Stimulated activated CD8-positive, alpha-beta memory T cell treated with anti-CD3 and anti-CD28 coated beads, Interleukin-4, amount 100 ng/mL, for 24 hours (primary cell): ENCODE measurements at regions not wholly inside any gene's neighbourhood (a gene's known extent, or its start where the extent isn't known, plus 50 kb on each side); places are given as distances from the start of the nearest gene placed in this dataset.
"Not testable (repeated sequence)": the region's sequence is repeated elsewhere in the genome, so short reads cannot be mapped to it uniquely, and the experiment has no call there.

Source experiments
- DNase-seq: peaks from one replicate; pipeline ENCODE4 v3.0.0-alpha.2; 2020; ENCODE audit warnings: low read depth

DNA sequence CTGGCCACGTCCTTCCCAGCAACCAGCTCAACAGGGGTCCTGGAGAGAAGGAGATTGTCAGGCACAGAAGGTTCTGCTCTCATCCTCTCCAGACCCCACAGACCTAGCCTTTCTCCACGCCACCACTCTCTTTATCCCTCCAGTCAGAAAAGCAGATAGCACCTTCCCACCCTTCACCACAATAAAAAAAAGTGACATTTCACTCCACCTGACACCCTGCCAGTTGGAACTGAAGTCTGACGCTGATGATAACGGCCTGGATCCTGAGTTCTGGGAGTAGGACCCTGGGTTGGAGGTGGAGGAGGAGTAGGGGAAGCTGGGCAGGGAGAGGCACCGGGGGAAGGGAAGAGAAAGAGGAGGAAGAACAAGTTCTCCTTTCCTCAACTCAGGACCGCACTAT is 127.5 kb upstream of the ANO1 start:
- no peak for DNase-seq

DNA sequence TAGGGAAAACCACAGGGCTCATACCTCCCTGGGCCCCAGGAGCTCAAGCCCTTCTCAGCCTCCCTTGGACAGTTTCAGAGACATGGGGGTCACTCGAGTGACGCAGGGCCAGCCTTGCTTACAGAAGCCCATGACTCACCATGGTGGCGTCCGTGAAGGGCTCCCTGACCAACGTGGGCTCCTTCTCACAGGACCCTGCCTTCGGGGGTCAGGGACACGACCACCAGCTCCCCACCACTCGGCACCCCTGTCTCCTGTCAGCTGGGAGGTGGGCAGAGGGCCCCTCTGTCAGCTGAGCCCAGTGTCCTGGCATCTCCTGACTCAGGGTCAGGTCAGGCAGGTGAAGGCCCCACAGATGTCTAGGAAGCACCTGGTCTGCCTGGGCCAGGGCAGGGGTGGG is 126.3 kb upstream of the ANO1 start:
- DNase-seq = no peak

DNA sequence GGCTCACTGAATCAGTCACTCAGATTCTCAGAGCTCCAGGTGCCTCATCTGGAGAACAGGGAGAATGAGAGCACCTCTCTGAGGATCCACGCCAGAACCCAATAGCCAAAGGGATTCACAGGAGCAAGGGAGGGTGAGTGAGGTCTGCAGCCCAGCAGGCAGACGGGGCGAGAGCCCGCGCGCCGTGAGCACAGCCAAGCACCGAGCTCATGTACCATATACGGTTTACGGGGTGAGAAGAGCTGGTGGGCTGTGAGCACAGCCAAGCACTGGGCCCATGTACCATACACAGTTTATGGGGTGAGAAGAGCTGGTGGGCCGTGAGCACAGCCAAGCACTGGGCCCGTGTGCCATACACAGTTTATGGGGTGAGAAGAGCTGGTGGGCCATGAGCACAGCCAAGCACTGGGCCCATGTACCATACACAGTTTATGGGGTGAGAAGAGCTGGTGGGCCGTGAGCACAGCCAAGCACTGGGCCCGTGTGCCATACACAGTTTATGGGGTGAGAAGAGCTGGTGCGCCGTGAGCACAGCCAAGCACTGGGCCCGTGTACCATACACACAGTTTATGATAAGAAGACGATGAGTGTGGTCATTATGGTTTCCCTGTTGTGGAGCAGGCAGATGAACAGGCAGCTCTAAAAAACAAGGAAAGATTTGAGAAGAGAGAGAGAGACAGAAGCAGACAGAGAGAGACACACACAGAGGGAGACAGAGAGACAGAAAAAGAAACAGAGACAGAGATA is 125.7 kb upstream of the ANO1 start:
- DNase-seq = not testable (repeated sequence)

DNA sequence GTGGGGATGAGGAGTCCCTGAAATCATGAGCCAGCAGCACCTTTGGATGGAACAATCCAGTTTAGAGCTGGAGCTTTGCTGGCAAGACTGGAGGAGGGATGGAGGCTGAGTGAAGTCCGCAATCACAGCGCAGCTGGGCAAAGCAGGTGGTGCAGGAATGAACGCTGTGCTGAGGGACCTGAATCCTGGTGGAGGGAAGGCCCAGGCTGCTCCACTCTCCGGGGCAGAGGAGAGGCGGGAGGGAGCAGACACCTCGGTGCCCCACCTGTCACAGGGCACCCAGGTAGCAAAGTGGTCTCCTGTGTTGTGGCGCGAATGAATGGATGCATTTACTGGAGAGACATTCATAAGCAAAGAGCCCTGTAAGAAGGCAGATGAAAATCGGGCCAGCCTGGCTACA is 124.8 kb upstream of the ANO1 start:
- DNase-seq = no peak

DNA sequence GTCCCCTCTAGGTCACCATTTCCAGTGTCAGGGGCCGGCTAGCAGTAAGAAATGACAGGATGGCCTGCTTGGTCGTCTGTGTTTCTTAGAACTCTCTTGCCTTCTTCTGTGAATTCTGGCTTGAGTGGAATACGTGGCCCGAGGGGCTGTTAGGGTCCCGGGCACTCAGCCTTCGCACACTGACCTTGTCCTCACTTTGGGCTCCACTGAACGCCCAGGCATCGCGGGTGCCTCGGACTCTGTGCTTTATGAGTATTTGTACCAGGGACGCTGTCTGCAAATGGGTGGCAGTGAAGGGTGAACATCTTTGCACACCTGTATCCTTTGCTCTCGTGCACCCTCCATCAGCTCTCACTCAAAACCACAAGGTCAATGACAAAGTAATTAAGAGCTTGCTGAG is 123.4 kb upstream of the ANO1 start:
- DNase-seq = no peak

DNA sequence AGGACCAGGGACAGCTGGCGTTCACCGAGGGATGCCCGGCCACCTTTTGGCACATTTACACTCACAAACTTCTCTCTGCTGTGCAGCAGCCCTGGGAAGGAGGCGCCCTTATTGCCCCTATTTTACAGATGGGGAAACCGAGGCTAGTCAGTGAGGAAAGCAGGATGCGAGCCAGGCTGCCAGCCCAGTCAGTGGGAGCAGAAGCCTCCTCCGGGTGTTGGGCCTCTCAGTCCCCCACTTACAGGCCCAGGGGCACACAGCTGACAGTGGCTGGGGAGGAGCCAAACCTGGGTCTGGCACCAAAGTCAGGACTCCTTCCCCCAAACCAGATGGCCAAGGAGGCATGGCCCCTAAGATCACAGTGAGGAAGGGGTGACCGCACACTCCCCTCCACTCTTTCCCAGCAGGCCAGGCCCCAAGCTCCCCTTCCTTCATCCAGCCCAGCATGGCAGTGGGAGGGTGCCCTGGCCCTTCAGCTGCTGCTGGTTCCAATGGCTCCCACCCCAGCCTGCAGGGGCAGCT is 121.4 kb upstream of the ANO1 start:
- DNase-seq = no peak

DNA sequence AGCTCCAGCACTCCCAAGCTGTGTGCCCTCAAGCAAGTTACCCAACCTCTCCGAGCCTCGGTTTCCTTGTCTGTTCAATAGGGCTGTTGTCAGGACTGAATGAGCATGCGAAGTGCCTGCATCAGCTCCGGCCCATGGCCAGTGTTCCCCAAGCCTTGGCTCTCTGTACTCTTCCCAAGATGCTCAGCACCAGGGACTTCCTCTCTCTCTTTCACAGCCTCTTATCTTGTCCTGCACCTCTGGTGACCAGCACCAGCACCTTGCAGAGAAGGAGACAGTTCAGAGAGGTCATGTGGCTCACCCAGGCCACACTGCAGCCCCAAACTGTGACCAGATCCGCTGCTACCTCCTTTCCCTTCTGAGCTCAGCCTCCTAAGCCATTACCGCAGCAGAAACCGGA is 120.3 kb upstream of the ANO1 start:
- DNase-seq = no peak

DNA sequence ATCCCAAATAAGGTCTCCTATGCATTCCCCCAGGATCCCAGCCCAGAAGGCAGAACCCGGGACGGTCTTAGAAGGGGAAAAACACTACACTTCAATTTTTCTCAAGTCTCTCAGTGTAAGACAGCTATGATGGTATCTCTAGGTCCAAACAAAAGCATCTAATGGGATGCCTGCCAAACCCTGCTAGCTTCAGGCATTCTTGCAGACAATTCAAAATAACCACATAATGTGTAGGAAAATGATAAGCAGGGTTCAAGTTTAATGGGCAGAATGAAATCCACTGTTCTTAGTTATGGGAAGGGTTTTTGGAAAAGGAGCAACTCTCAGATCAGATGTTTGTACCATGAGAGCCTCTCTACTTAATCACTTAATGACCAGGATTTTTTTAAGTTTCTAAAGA is 119.8 kb upstream of the ANO1 start:
- DNase-seq = no peak

DNA sequence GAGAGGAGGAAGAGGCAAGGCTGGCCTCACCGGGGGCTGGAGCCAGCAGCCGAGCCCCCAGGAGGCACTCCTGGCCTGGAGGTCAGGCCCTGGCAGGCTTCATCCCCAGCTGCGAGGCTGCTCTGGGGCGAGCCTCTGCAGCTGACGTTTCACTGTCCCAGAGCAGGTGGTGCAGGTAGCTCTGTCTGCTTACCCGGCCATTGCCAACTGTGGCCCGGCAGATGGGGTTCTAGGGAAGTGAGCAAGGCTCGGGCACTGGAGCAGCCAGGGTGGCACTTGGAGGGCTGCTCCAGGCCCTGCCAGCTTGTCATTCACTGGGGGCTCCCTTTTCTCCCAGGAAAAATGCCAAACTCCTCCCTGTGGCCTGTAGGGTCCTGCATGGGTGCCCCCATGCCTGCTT is 118.7 kb upstream of the ANO1 start:
- no peak for DNase-seq

DNA sequence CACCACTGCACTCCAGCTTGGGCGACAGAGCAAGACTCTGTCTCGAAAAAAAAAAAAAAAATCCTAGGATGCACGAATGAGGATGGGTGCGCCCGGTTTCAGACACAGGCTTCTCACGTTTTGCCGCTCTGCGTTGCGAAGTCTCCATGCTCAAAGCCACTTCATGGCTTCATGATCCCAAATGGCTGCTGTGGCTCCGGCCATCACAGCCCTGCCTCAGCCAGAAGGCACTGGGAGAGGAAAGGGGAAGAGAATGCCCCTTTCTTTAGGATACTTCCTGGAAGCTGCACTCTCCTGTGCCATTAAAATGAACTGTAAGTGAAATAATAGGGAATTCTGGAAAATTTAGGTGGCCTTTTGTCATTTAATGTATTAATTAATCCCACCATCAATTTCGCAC is 116.4 kb upstream of the ANO1 start:
- DNase-seq = no peak

DNA sequence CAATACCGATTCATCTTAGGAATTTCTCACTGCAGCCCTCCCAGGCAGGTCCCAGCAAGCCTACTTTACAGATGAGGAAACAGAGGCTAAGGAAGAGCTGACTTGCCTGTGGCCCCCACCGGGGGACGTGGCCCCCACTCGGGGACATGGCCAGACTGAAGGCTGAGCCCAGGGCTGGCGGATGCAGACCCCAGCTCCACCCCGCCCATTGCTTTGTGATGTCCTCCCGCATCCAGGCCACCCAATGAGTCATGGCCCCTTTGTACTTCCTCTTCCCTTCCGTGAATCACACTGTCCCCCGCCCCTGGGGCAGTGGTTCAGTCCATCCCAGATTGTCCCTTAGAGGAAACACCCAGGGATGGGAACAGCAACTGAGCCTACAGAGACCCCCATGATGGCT is 116.0 kb upstream of the ANO1 start:
- no peak for DNase-seq

DNA sequence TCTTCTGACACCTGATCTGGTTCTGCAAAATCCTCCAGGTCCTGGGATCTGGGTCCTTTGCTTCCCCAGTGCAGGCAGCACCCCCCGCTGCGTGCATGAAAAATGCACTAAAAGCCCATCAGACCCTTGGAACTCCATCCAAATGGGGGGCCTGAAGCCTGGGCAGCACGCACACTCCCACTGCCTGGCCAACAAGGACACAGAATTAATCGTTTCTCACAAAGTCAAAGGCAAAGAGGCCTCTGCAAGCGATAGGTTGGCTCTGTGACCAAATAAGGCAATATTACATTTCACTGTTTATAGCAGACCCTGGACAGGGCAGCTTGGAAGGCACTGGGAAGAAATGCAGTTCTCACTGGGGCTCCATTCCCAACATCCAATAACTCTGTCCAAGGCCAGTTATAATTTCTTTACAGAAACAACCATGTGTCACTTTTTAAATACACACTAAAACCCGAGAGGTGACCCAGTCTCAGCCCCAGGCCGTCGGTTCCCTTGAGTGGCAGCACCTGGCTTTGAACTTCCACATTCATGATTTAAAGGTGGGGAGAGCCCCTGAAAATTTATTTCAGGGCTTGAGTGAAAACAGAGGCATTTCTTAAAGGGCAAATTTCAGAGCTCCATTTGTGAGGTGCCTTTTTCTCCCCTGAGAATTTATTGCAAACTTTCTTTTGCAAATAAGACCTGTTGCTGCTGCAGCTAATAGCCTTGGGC is 114.4 kb upstream of the ANO1 start:
- DNase-seq = no peak

DNA sequence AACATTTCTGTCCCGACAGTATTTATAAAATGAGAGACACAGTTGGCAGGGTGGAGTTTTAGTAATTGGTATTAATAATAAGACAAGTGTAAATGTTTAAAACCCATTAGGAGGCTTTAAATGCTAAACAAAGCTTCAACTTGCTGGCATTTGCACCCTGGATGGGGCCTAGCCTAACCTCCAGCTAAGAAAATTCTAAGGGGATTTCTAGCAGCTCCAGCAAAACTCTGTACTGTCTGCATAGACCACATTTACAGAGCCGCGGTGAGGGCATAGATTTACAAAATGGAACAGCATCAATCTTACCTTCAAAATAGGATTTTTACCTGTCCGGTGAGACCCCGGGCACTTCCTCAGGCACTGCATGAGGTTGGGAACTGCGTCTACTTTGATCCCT is 113.9 kb upstream of the ANO1 start:
- DNase-seq = no peak

DNA sequence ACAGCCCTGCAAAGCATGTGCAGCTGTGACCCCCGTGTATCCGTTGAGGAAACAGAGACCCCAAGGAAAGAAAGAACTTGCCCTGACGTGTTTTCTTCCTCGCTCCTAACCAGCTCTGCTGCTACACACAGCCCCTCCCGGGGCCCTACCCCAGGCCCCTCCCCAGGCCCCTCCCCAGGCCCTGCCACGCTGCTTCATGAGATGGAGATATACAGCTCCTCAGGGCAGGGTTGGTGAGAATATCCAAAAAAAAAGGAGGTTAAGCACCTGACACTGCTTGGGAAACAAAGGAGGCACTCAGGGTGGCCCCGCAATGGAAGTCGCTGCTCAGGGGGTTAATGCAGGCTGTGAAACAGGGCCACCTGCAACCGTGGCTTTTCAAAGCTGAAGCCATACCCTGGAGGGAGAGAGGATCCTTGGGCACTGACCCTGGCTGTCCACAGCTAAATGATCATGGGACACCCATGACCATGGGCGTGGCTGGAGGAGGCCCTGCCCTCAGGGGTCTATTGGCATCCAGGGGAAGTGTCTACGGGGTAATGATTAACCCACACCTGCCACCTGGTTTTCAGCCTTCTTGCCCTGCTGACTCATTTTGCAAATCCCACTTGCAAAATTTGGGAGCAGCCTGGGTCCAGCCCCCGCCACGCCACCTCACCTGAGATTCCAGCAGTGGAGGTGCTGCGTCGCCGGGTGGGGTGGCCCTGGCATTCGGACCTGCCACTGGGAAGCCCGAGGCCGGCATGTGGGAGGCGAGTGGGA is 112.1 kb upstream of the ANO1 start:
- DNase-seq = no peak

DNA sequence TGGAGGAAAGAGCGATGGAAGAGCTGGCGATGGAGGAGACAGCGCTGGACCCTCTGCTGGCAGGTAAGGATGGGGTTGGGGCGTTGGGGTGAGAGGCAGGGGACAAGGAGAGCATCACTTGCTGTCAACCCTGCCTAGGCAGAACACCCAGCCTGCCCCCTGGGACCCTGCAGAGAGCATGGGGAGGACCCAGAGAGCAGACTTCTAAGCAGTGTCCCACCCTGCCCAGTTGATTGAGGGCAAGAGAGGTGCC is 111.6 kb upstream of the ANO1 start:
- no peak for DNase-seq

DNA sequence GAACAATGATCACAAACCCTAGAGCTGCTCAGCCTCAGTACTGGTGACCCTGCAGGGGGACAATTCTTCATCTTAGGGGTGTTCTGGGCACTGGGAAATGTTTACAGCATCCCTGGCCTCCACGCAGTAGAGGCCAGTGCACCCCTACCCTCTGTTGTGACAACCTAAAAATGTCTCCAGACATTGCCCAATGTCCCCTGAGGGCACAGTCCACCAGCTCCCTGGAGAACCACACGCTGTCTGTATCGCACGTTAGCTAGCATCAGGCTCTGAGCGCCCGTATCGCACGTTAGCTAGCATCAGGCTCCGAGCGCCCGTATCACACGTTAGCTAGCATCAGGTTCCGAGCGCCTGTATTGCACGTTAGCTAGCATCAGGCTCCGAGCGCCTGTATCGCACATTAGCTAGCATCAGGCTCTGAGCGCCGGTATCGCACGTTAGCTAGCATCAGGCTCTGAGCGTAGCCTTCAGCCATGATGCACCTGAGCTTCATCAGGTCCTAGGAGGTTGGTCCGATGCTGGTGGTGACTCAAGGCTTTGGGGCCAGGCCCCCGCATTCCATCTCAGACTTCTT is 111.1 kb upstream of the ANO1 start:
- DNase-seq = no peak

DNA sequence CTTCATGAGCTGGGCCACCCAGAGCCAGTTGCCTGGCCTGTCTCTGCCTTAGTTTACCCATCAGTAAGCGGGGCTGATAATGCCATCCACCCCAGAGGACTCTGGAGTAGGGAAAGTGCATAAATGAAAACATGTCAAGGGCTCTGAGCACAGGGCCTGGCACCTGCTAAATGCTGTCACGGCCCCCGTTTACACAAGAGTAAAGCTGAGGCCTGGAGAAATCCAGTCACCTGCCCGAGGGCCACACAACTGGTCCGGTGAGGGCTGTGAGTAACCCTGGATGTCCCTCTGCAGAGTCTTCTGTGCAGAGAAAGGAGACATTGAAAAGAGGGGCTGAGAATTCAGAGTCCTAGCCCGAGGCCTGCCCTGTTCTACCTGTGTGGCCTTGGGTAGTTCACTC is 110.6 kb upstream of the ANO1 start:
- DNase-seq = no peak

DNA sequence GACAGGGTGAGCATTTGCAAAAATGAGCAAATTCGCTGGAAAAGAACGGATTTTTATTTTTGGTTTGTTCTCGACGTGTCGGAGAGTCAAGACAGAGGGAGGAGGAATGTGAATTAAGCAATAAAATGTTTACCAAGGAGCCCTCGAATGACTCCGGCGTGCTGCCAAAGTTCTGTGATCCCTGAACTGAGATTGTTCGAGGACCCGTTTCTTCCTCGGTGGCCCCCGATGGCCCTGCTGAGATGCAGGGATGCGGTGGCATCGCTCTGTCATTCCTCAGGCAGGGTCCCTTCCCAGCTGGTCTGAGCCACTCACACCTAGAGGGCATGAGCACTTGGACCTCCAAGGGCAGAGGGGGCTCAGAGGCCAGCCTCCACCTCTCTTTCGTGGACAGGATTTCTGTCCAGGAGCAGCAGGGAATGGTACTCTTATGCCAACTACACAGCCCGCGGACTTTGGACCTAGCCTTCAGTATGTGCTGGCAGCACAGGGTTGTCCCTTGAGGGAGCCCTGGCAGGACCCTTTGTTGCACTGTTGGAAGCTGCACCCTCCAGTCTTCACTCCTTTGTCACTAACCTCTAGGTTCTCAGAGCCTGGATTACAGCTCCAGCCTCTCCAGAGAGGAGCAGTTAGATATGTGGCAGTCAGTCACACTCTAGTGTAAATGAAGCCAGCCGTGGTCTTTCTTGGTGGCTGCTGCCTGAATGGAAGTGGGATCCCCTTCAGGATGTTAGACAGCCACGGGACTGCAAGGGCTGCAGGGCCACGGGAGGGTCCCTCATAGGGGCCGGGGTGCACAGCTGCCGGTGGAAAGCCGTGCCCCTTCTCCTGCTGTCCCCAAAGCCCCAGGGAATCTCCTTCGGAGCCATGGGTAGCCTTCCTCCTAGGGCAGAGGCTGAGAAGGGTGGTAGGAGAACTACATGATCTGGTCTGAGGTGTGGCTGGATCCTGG is 109.4 kb upstream of the ANO1 start:
- no peak for DNase-seq

DNA sequence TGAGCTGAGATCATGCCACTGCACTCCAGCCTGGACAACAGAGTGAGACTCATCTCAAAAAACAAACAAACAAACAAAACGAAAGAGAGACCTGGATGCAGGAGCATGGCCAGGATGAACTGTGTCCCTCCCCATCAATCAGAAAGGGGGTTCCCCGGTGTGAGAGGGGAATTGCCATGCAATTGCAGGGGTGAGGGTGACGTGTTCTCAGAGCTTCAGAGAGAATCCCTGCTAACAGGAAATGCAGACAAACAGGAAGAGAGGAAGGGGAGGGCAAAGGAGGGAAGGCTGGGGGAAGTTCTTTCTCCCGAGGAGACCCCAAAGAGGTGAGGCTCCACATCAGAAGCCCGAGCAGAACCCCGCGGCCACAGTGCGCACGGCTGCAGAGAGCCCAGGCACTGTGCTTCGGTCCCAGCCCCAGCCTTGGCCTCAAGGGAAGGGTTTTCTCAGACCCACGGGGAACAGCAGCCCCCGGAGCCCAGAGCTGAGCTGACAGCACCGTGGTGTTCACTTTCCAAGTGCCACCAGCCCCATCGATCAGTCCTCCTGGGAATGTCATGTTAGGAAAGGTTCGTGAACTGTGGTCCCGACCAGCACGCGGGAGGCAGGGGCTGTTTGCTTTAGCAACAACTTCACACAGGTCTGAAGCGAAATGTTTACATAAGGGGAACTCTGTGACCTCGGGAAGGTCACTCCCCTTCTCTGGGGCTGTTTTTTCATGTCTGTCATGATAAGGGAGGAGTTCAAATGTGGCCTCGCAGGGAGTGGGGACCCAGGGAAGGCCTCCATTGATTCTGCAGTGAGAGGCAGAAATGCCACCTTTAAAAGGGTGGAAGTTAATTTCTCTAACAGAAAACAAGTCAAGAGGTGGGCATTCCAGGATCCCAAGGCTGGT is 108.0 kb upstream of the ANO1 start:
- no peak for DNase-seq

DNA sequence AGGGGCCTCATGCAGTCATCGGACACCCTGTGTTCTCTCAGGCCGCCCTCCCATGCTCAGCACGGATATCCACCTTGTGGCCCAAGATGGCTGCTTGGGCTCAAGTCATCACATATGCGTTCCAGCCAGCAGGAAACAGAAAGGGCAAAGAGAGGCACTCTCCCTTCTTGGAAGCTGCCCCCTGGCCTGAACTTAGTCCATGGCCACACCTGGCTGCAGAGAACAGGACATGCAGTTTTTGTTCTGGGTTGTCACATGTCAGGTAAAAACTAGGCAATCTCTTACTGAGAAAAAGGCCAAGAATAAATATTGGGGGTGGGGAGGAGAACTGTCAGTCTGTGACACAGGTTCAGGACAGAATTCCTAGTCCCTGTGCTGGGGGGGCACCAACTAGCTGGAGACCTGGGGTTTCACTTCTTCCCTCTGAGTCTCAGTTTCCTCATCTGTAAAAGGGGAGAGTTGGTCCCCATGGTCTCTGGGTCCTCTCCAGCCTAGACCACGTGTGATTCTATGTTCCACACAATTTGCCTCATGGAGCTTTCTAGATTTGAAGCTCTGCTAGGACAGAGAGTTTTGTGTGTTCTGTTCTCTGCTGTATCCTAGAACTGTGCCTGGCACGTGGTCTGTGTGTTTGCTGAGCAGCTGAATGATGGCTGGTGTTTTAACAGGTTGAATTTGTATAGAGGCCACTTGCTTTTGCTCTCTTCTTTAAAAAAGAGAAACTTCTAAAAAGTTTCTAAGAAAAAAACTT is 107.2 kb upstream of the ANO1 start:
- DNase-seq = no peak
